GM12878 (cell line): ENCODE measurements at regions not wholly inside any gene's neighbourhood (a gene's known extent, or its start where the extent isn't known, plus 50 kb on each side); places are given as distances from the start of the nearest gene placed in this dataset.

Source experiments
- ATAC-seq: fragments of 200-7000 bp; cut with Tn5 transposase; 3 replicates; pipeline ENCODE4 v1.9.1; 2020; ENCODE audit warnings: mild to moderate bottlenecking, moderate library complexity
- BruUV-seq: library from RNA; stranded (reverse); fragments of 400-500 nt; replicated peaks from 2 replicates; lab custom pipeline; 2021; lab: Mats Ljungman, UMichigan
- CTCF ChIA-PET: fragments of 300-600 bp; sonication (Branson Sonifier 250); formaldehyde crosslinking; extraction: SDS; loops from one replicate; lab custom pipeline; 2021; ENCODE audit warnings: inconsistent platforms; lab: Yijun Ruan, JAX
- POLR2A ChIA-PET: fragments of 350-600 bp; formaldehyde crosslinking; extraction: SDS; loops from one replicate; lab custom pipeline; 2021; ENCODE audit warnings: inconsistent platforms; lab: Charles Lee
- RAD21 ChIA-PET: fragments of 300-600 bp; sonication (Branson Sonifier 250); formaldehyde crosslinking; loops from one replicate; lab custom pipeline; 2023; ENCODE audit warnings: antibody characterized with exemption; ENCODE audit not compliant: unreplicated experiment; lab: Charles Lee
- SMC1A ChIA-PET: fragments of 300-600 bp; sonication (Branson Sonifier 250); formaldehyde crosslinking; loops from one replicate; lab custom pipeline; 2023; ENCODE audit not compliant: unreplicated experiment, uncharacterized antibody; lab: Charles Lee
- DNase-seq: peaks from one replicate; pipeline ENCODE4 v3.0.0-alpha.2; 2011; ENCODE audit warnings: low read depth, low spot score
- FAIRE-seq: peaks from 3 replicates; lab custom pipeline; 2011; peaks lifted over from hg19 to GRCh38; lab: Jason Lieb, UNC
- H2AFZ ChIP-seq: 2 replicates; pipeline ENCODE4 v1.6.0; 2011; ENCODE audit warnings: low read depth, low read length, control low read depth; ENCODE audit not compliant: control insufficient read depth
- H3K27ac ChIP-seq: 2 replicates; pipeline ENCODE4 v1.5.1; 2011; ENCODE audit warnings: control low read depth; ENCODE audit not compliant: control insufficient read depth, insufficient read depth
- H3K27me3 ChIP-seq, 2 experiments: replicated peaks in 1 of 2; 2 replicates each; pipeline versions ENCODE4 v1.6.0 to v1.6.1; 2011; ENCODE audit warnings: low read length in 1 of 2; ENCODE audit not compliant: control insufficient read depth in 2 of 2, insufficient read depth in 2 of 2
- H3K36me3 ChIP-seq, 2 experiments: 2 replicates each; pipeline ENCODE4 v1.5.1; 2011; ENCODE audit warnings: low read length in 1 of 2; ENCODE audit not compliant: control insufficient read depth in 2 of 2, insufficient read depth in 2 of 2
- H3K4me1 ChIP-seq: 2 replicates; pipeline ENCODE4 v1.6.1; 2011; ENCODE audit warnings: mild to moderate bottlenecking, low read length, moderate library complexity, mixed read lengths; ENCODE audit not compliant: control insufficient read depth, insufficient read depth
- H3K4me2 ChIP-seq: 2 replicates; pipeline ENCODE4 v1.6.0; 2011; ENCODE audit warnings: control low read depth; ENCODE audit not compliant: control insufficient read depth, insufficient read depth
- H3K4me3 ChIP-seq: fragments of 200-600 bp; sonication (generic); 2 replicates; pipeline ENCODE4 v1.5.1; 2016
- H3K79me2 ChIP-seq: 2 replicates; pipeline ENCODE4 v1.6.0; 2011; ENCODE audit warnings: low read length; ENCODE audit not compliant: control insufficient read depth, insufficient read depth
- H3K9ac ChIP-seq: 2 replicates; pipeline ENCODE4 v1.8.0; 2011; ENCODE audit warnings: low read length, control low read depth, mixed read lengths; ENCODE audit not compliant: control insufficient read depth, insufficient read depth
- H3K9me3 ChIP-seq: replicated peaks from 3 replicates; pipeline ENCODE4 v1.5.1; 2011; ENCODE audit warnings: mild to moderate bottlenecking, low read length; ENCODE audit not compliant: control insufficient read depth, insufficient read depth
- H4K20me1 ChIP-seq: 2 replicates; pipeline ENCODE4 v1.6.0; 2011; ENCODE audit not compliant: control insufficient read depth, insufficient read depth
- ATF7 ChIP-seq: fragments of 450-650 bp; IDR thresholded peaks from 2 replicates; pipeline ENCODE4 v1.6.1; 2016; ENCODE audit warnings: low read depth, mild to moderate bottlenecking
- BCL11A ChIP-seq: IDR thresholded peaks from 2 replicates; pipeline ENCODE4 v1.6.1; 2011; ENCODE audit warnings: low read depth, low read length
- CBX5 ChIP-seq: sonication (generic); IDR thresholded peaks from 2 replicates; pipeline ENCODE4 v1.6.1; 2016; ENCODE audit warnings: low read depth, moderate library complexity, mild to moderate bottlenecking, inconsistent platforms
- EGR1 ChIP-seq, 2 experiments: IDR thresholded peaks; 1 replicate in 1 of 2; 2 replicates in 1 of 2; pipeline ENCODE4 v1.6.1; 2011 to 2012; ENCODE audit warnings: low read depth in 2 of 2, low read length in 2 of 2, borderline replicate concordance in 1 of 2, mild to moderate bottlenecking in 1 of 2, moderate library complexity in 1 of 2
- HDAC6 ChIP-seq: fragments of 200-600 bp; sonication (generic); IDR thresholded peaks from one replicate; pipeline ENCODE4 v1.8.0; 2017; ENCODE audit warnings: antibody characterized with exemption; ENCODE audit not compliant: unreplicated experiment
- IKZF1 ChIP-seq: fragments of 450-650 bp; conservative IDR thresholded peaks from 2 replicates; pipeline ENCODE4 v1.6.1; 2017; ENCODE audit warnings: antibody characterized with exemption, mild to moderate bottlenecking
- NRF1 ChIP-seq: conservative IDR thresholded peaks from 2 replicates; pipeline ENCODE4 v1.6.1; 2011; ENCODE audit warnings: mild to moderate bottlenecking, low read depth, low read length, improper control_type of control experiment
- SKIL ChIP-seq: fragments of 450-650 bp; IDR thresholded peaks from 2 replicates; pipeline ENCODE4 v1.6.1; 2017; ENCODE audit warnings: mild to moderate bottlenecking, low read depth, inconsistent platforms; ENCODE audit not compliant: poor library complexity, severe bottlenecking
- SMARCA5 ChIP-seq: fragments of 450-650 bp; IDR thresholded peaks from 2 replicates; pipeline ENCODE4 v1.6.1; 2017; ENCODE audit warnings: mild to moderate bottlenecking
- SREBF2 ChIP-seq: IDR thresholded peaks from 2 replicates; pipeline ENCODE4 v1.6.1; 2012; ENCODE audit warnings: mild to moderate bottlenecking, low read length
- STAT1 ChIP-seq: fragments of 450-650 bp; conservative IDR thresholded peaks from 2 replicates; pipeline ENCODE4 v1.6.1; 2014; ENCODE audit warnings: antibody characterized with exemption, mild to moderate bottlenecking
- ZNF622 ChIP-seq: fragments of 450-650 bp; IDR thresholded peaks from 2 replicates; pipeline ENCODE4 v1.6.1; 2017; ENCODE audit warnings: mild to moderate bottlenecking, inconsistent platforms
- WGBS: methylation state at CpG from one replicate; pipeline ENCODE4 v1.1.6; 2016; ENCODE audit warnings: low lambda C conversion rate; ENCODE audit not compliant: insufficient replicate concordance, insufficient coverage; ENCODE audit errors: missing lambda C conversion rate; 5-methylcytosine and 5-hydroxymethylcytosine counted together
- in situ Hi-C: fragments of 300-500 bp; cut with MboI; formaldehyde crosslinking; loops from 9 replicates; pipeline ENCODE4 v1.14.3; 2018; ENCODE audit warnings: mixed read lengths
- intact Hi-C: fragments of 100-400 bp; cut with micrococcal nuclease; formaldehyde crosslinking; loops from one replicate; pipeline ENCODE4 v1.14.2; 2022; ENCODE audit not compliant: unreplicated experiment
- TF ChIP-seq, protein P1 (sequence below): fragments of 450-650 bp; IDR thresholded peaks from 2 replicates; pipeline ENCODE4 v1.6.1; 2014; ENCODE audit warnings: mild to moderate bottlenecking

DNA sequence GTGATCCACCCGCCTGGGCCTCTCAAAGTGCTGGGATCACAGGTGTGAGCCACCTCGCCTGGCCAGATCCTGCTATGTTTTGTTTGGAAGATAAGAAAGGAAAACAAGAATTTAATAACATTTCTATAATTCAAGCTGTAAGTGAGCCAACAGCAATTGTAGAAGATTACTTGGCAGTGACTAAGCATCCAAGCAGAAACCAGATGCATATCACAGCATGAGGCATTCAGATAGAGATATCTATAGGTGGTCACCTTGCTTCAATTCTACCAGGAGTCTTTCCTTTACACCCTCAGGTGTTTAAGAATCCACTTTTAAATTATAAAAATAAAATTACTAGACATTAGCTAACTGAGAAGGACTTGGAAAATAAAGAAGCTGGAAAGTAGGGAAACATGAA lies 83.9 kb upstream of the ATF7IP start:
- ChIA-PET POLR2A (no interaction called here), SMC1A (interaction anchor here (0.8 to 2.8 kb wide), 8 partner anchors 8 to 171 kb away, joined by 3 to 13 read pairs (median 3); partner anchors contain the start of gene ATF7IP), RAD21 (interaction anchor here (1.0 to 1.1 kb wide), 3 partner anchors 84 to 135 kb away, joined by 3 read pairs; partner anchors contain the start of gene ATF7IP), CTCF (interaction anchor here (0.6 to 1.9 kb wide), 4 partner anchors 16 to 172 kb away, joined by 4 to 7 read pairs (median 6); partner anchors contain the start of gene ATF7IP)
- no peak overlapping the region for H2AFZ ChIP-seq
- TF ChIP-seq NRF1: no peak
- no peak for TF ChIP-seq EGR1 (IDR thresholded peaks at IDR 0.05; ENCODE audit: borderline replicate concordance in 1 of 2, low read depth in 2 of 2, low read length in 2 of 2)
- no peak overlapping the region for H3K4me3 ChIP-seq
- H3K4me2 ChIP-seq: no peak overlapping the region
- H3K27me3 ChIP-seq: no peaks in the 10 kb centered on the region
- intact Hi-C loops: loop anchor here (5.0 kb wide), 1 partner anchor 336 kb away; no protein-coding TSS in a partner anchor
- no peaks in the 10 kb centered on the region for H4K20me1 ChIP-seq
- in situ Hi-C loops: no loop called here
- whole genome bisulfite sequencing: 95% methylated on average over 2 of the region's 2 CpGs
- peaks cover 37% of the 10 kb centered on the region for H3K4me1 ChIP-seq
- no peaks in the 10 kb centered on the region for H3K36me3 ChIP-seq
- no peak overlapping the region for H3K9ac ChIP-seq
- DNase-seq (no peak), ATAC-seq (no peak), FAIRE-seq (no peak)
- H3K79me2 ChIP-seq: no peaks in the 10 kb centered on the region
- peaks cover 29% of the 10 kb centered on the region for H3K9me3 ChIP-seq
- H3K27ac ChIP-seq: peak overlapping the region; percentile 40; the same call in 1 of the 2 replicates
- no TSS peak for BruUV-seq

- BruUV-seq: no TSS peak
- no peaks in the 10 kb centered on the region for H3K79me2 ChIP-seq
- H3K9ac ChIP-seq: peak overlapping the region; percentile 76
- ChIA-PET POLR2A (interaction anchor here (0.6 to 1.6 kb wide), 8 partner anchors 10 to 190 kb away, joined by 3 to 7 read pairs (median 5); partner anchors contain the start of gene ATF7IP), RAD21 (interaction anchor here (0.6 to 2.2 kb wide), 15 partner anchors 10 to 330 kb away, joined by 3 to 14 read pairs (median 5); partner anchors contain the start of gene ATF7IP), CTCF (interaction anchor here (0.9 to 1.7 kb wide), 13 partner anchors 10 to 171 kb away, joined by 3 to 9 read pairs (median 4); partner anchors contain the start of gene ATF7IP), SMC1A (interaction anchor here (0.6 to 1.9 kb wide), 17 partner anchors 9 to 338 kb away, joined by 3 to 17 read pairs (median 4); partner anchors contain the start of gene ATF7IP)
- H3K9me3 ChIP-seq: peaks cover 20% of the 10 kb centered on the region
- H2AFZ ChIP-seq: peak overlapping the region; percentile 82
- H3K36me3 ChIP-seq: no peaks in the 10 kb centered on the region
- in situ Hi-C loops: no loop called here
- ATAC-seq (peak; percentile 87), DNase-seq (peak; percentile 76), FAIRE-seq (peak; percentile 44)
- peak overlapping the region; percentile 98 for H3K27ac ChIP-seq
- intact Hi-C loops: loop anchor here (1.0 to 5.0 kb wide), 3 partner anchors 43 to 334 kb away; partner anchors contain the start of gene ATF7IP
- 2% methylated on average over 6 of the region's 6 CpGs for WGBS
- H3K4me1 ChIP-seq: peaks cover 33% of the 10 kb centered on the region
- no peaks in the 10 kb centered on the region for H3K27me3 ChIP-seq
- H4K20me1 ChIP-seq: no peaks in the 10 kb centered on the region
- peak overlapping the region; percentile 51; the same call in 1 of the 2 replicates for H3K4me3 ChIP-seq
- peak overlapping the region; percentile 90 for H3K4me2 ChIP-seq
- peak; percentile 97 for TF ChIP-seq CBX5
- TF ChIP-seq STAT1: no peak
- TF ChIP-seq, protein P1, sequence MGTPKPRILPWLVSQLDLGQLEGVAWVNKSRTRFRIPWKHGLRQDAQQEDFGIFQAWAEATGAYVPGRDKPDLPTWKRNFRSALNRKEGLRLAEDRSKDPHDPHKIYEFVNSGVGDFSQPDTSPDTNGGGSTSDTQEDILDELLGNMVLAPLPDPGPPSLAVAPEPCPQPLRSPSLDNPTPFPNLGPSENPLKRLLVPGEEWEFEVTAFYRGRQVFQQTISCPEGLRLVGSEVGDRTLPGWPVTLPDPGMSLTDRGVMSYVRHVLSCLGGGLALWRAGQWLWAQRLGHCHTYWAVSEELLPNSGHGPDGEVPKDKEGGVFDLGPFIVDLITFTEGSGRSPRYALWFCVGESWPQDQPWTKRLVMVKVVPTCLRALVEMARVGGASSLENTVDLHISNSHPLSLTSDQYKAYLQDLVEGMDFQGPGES: no peak
- no peak for TF ChIP-seq SREBF2
- peak; percentile 62 for TF ChIP-seq IKZF1
- TF ChIP-seq ATF7: peak; percentile 38; the same call in 1 of the 2 replicates
- TF ChIP-seq BCL11A: 0 out of 2 replicates have a peak, but pooled peaks have one; percentile 27
- no peak for TF ChIP-seq HDAC6
- no peak for TF ChIP-seq ZNF622
- TF ChIP-seq SMARCA5: no peak
- peak; percentile 20 for TF ChIP-seq SKIL
These were observed 81.9 kb upstream of the ATF7IP start for GRCh38 chr12:14283489-14284144.
